K562 (cell line): ENCODE measurements at regions not wholly inside any gene's neighbourhood (a gene's known extent, or its start where the extent isn't known, plus 50 kb on each side); places are given as distances from the start of the nearest gene placed in this dataset.

ENCODE experiments used
- ATAC-seq: fragments of 200-7000 bp; cut with Tn5 transposase; 3 replicates; pipeline ENCODE4 v1.9.1; 2020; ENCODE audit warnings: moderate library complexity
- BruUV-seq: library from RNA; stranded (reverse); fragments of 400-500 nt; replicated peaks from 2 replicates; lab custom pipeline; 2021; lab: Mats Ljungman, UMichigan
- CTCF ChIA-PET: fragments of 300-600 bp; formaldehyde crosslinking; extraction: SDS; loops from one replicate; lab custom pipeline; 2021; ENCODE audit warnings: low intra/inter-chr PET ratio; lab: Yijun Ruan, JAX
- POLR2A ChIA-PET: fragments of 300-600, 350-650 bp; sonication (Branson Sonifier 250); formaldehyde crosslinking; extraction: SDS; loops from one replicate; lab custom pipeline; 2021; ENCODE audit warnings: antibody characterized with exemption, inconsistent platforms; lab: Yijun Ruan, JAX
- DNase-seq, 4 experiments: peaks; one replicate each; pipeline versions ENCODE4 v3.0.0 to v3.0.0-alpha.2; 2011 to 2018; ENCODE audit warnings: low spot score in 3 of 4, mixed read lengths in 3 of 4; ENCODE audit errors: extremely low read depth in 1 of 4
- FAIRE-seq: peaks from 2 replicates; lab custom pipeline; 2011; peaks lifted over from hg19 to GRCh38; lab: Jason Lieb, UNC
- H2AFZ ChIP-seq: 2 replicates; pipeline ENCODE4 v1.6.0; 2011; ENCODE audit warnings: low read depth, low read length, control low read depth, inconsistent platforms
- H3K27ac ChIP-seq: fragments of 200-600 bp; 3 replicates; pipeline ENCODE4 v1.8.0; 2011; ENCODE audit warnings: low read depth, mild to moderate bottlenecking, control low read depth, inconsistent platforms, low read length, moderate library complexity, mixed read lengths; ENCODE audit errors: extremely low read depth
- H3K27me3 ChIP-seq, 2 experiments: fragments of 300-600 bp in 1 of 2; 2 replicates in 1 of 2; 3 replicates in 1 of 2; pipeline versions ENCODE4 v1.6.0 to v1.8.0; 2011; ENCODE audit warnings: inconsistent platforms in 2 of 2, low read length in 2 of 2, mild to moderate bottlenecking in 1 of 2, mixed read lengths in 1 of 2, moderate library complexity in 1 of 2; ENCODE audit not compliant: control insufficient read depth in 2 of 2, insufficient read depth in 2 of 2
- H3K36me3 ChIP-seq: fragments of 300-600 bp; 3 replicates; pipeline ENCODE4 v1.8.0; 2011; ENCODE audit warnings: mild to moderate bottlenecking, low read length, inconsistent platforms; ENCODE audit not compliant: control insufficient read depth, insufficient read depth
- H3K4me1 ChIP-seq, 2 experiments: fragments of 200-600 bp in 1 of 2; replicated peaks in 1 of 2; 2 replicates in 1 of 2; 3 replicates in 1 of 2; pipeline versions ENCODE4 v1.5.1 to v1.8.0; 2011; ENCODE audit warnings: inconsistent platforms in 2 of 2, low read length in 2 of 2, mild to moderate bottlenecking in 1 of 2, mixed read lengths in 1 of 2, moderate library complexity in 1 of 2; ENCODE audit not compliant: control insufficient read depth in 2 of 2, insufficient read depth in 2 of 2
- H3K4me2 ChIP-seq: 2 replicates; pipeline ENCODE4 v1.6.1; 2011; ENCODE audit warnings: low read length, control low read depth, inconsistent platforms, mixed read lengths; ENCODE audit not compliant: insufficient read depth
- H3K4me3 ChIP-seq: fragments of 200-600 bp; sonication (generic), shearing (Covaris generic); 2 replicates; pipeline ENCODE4 v1.5.1; 2016; ENCODE audit warnings: control low read depth, inconsistent platforms
- H3K79me2 ChIP-seq: fragments of 200-600 bp; 3 replicates; pipeline ENCODE4 v1.8.0; 2011; ENCODE audit warnings: low read length, inconsistent platforms; ENCODE audit not compliant: control insufficient read depth, insufficient read depth
- H3K9ac ChIP-seq, 2 experiments: 2 replicates each; pipeline versions ENCODE4 v1.6.0 to v1.6.1; 2011; ENCODE audit warnings: low read depth in 2 of 2, low read length in 2 of 2, control low read depth in 1 of 2, inconsistent platforms in 1 of 2, mild to moderate bottlenecking in 1 of 2, mixed read lengths in 1 of 2; ENCODE audit not compliant: insufficient read depth in 1 of 2
- H3K9me1 ChIP-seq: one replicate; pipeline ENCODE4 v1.6.0; 2011; ENCODE audit warnings: inconsistent platforms, mild to moderate bottlenecking, low read length, moderate library complexity; ENCODE audit not compliant: control insufficient read depth, insufficient read depth
- H3K9me3 ChIP-seq: replicated peaks from 2 replicates; pipeline ENCODE4 v1.5.1; 2011; ENCODE audit warnings: low read depth, low read length, inconsistent platforms; ENCODE audit not compliant: control insufficient read depth, insufficient read depth
- H4K20me1 ChIP-seq: replicated peaks from 2 replicates; pipeline ENCODE4 v1.6.1; 2011; ENCODE audit warnings: low read length, inconsistent platforms, mixed read lengths; ENCODE audit not compliant: control insufficient read depth, insufficient read depth
- BDP1 ChIP-seq: IDR thresholded peaks from 3 replicates; pipeline ENCODE4 v1.6.1; 2011; ENCODE audit not compliant: insufficient read length, insufficient read depth
- COPS2 ChIP-seq: fragments of 450-650 bp; conservative IDR thresholded peaks from 2 replicates; pipeline ENCODE4 v1.6.1; 2016; ENCODE audit warnings: mild to moderate bottlenecking, moderate library complexity
- LEF1 ChIP-seq: fragments of 450-650 bp; IDR thresholded peaks from 2 replicates; pipeline ENCODE4 v1.6.1; 2016; ENCODE audit warnings: mild to moderate bottlenecking
- MAZ ChIP-seq, 2 experiments: fragments of 450-650 bp in 1 of 2; sonication (generic) in 1 of 2; formaldehyde crosslinking; IDR thresholded peaks in 1 of 2; conservative IDR thresholded peaks in 1 of 2; 2 replicates each; pipeline versions ENCODE4 v1.4.0 to v1.5.0; 2020; ENCODE audit warnings: mild to moderate bottlenecking in 1 of 2, missing genetic modification reagents in 1 of 2
- PHB ChIP-seq: fragments of 250-450 bp; sonication (Bioruptor Pico); IDR thresholded peaks from 2 replicates; pipeline ENCODE4 v1.5.0; 2021
- PHB2 ChIP-seq: fragments of 450-650 bp; IDR thresholded peaks from 2 replicates; pipeline ENCODE4 v1.6.1; 2017; ENCODE audit warnings: low read depth
- PTTG1 ChIP-seq: fragments of 450-650 bp; IDR thresholded peaks from 2 replicates; pipeline ENCODE4 v1.6.1; 2016; ENCODE audit warnings: low read depth, mild to moderate bottlenecking, missing genetic modification characterization, missing compliant biosample characterization
- PURB ChIP-seq: sonication (generic); formaldehyde crosslinking; IDR thresholded peaks from 2 replicates; pipeline ENCODE4 v1.9.0; 2021; ENCODE audit warnings: low read depth, mild to moderate bottlenecking, missing genetic modification reagents
- WHSC1 ChIP-seq: IDR thresholded peaks from one replicate; pipeline ENCODE4 v1.6.1; 2012; ENCODE audit warnings: low read length, control low read depth, inconsistent platforms
- WGBS: fragments of 100-300 bp; shearing (Covaris generic); methylation state at CpG from one replicate; pipeline ENCODE4 v1.1.6; 2016; ENCODE audit warnings: low coverage, mixed read lengths; ENCODE audit not compliant: insufficient coverage; ENCODE audit errors: missing lambda C conversion rate; 5-methylcytosine and 5-hydroxymethylcytosine counted together
- in situ Hi-C: fragments of 300-500 bp; cut with MboI; formaldehyde crosslinking; loops from 4 replicates; pipeline ENCODE4 v1.15.0; 2018; ENCODE audit warnings: inconsistent platforms, mixed read lengths
- intact Hi-C: fragments of 100-400 bp; cut with micrococcal nuclease; formaldehyde crosslinking; loops from 2 replicates; pipeline ENCODE4 v1.14.2; 2022
- TF ChIP-seq, protein P1 (sequence below), 2 experiments: fragments of 450-650 bp in 1 of 2; sonication (generic) in 1 of 2; formaldehyde crosslinking in 1 of 2; IDR thresholded peaks in 1 of 2; conservative IDR thresholded peaks in 1 of 2; 2 replicates each; pipeline versions ENCODE4 v1.6.1 to v1.8.1; 2016 to 2023; ENCODE audit warnings: mild to moderate bottlenecking in 2 of 2, moderate library complexity in 2 of 2, inconsistent platforms in 1 of 2, missing genetic modification reagents in 1 of 2
- TF ChIP-seq, protein P2 (sequence below): fragments of 250-450 bp; sonication (Bioruptor Pico); IDR thresholded peaks from 2 replicates; pipeline ENCODE4 v1.4.0; 2020; ENCODE audit warnings: mild to moderate bottlenecking, moderate library complexity
- TF ChIP-seq, protein P3 (sequence below): sonication (generic); formaldehyde crosslinking; IDR thresholded peaks from 2 replicates; pipeline ENCODE4 v1.8.0; 2022; ENCODE audit warnings: mild to moderate bottlenecking, missing genetic modification reagents

DNA sequence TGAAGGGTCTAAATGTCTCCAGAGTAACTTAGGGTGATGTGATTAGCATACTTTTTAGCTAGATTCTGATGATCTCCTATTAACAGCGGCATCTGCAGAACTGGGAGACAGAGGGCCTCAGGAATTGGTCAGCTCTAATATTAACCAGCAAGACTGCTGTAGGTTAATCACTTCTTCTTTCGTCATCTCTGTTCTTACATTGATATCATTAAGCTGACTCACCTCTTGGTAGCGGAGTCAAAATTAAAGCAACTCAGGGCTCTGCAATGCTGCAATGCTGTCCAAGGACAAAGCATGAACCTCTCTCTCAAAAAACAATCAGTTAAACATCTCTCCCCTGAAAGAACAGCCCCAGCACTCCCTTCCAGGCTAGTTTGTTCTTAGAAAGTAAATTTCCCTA, 57.5 kb upstream of the TRA2B start:
- H3K9ac ChIP-seq: no peak overlapping the region
- BruUV-seq: no TSS peak
- 4% methylated on average over 3 of the region's 3 CpGs for WGBS
- ChIA-PET POLR2A (interaction anchor here (0.5 kb wide), 1 partner anchor 279 kb away, joined by 3 read pairs; no protein-coding TSS in a partner anchor), CTCF (no interaction called here)
- no peak overlapping the region for H3K4me3 ChIP-seq
- FAIRE-seq: no peak
- DNase-seq: no peak
- no peak overlapping the region for H3K27ac ChIP-seq
- no peak for ATAC-seq
- H3K9me3 ChIP-seq: no peaks in the 10 kb centered on the region
- H3K4me2 ChIP-seq: no peak overlapping the region
- no peaks in the 10 kb centered on the region for H3K79me2 ChIP-seq
- H3K36me3 ChIP-seq: no peaks in the 10 kb centered on the region
- no peaks in the 10 kb centered on the region for H3K9me1 ChIP-seq
- H4K20me1 ChIP-seq: no peaks in the 10 kb centered on the region
- no peak overlapping the region for H2AFZ ChIP-seq
- in situ Hi-C loops: no loop called here
- H3K4me1 ChIP-seq: no peaks in the 10 kb centered on the region
- H3K27me3 ChIP-seq: peaks cover 17 to 23% of the 10 kb centered on the region in 2 experiments
- intact Hi-C loops: no loop called here
- TF ChIP-seq PHB2 (no peak), MAZ (CRISPR knock-in tag; conservative IDR thresholded peaks at IDR 0.05 in 1 of 2, IDR thresholded peaks at IDR 0.05 in 1 of 2) (no peak), WHSC1 (no peak), COPS2 (no peak), BDP1 (no peak), PHB (CRISPR knock-in tag) (no peak), PTTG1 (tag) (no peak), LEF1 (no peak), PURB (CRISPR knock-in tag) (no peak)
- TF ChIP-seq, protein P1, sequence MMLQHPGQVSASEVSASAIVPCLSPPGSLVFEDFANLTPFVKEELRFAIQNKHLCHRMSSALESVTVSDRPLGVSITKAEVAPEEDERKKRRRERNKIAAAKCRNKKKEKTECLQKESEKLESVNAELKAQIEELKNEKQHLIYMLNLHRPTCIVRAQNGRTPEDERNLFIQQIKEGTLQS (IDR thresholded peaks at IDR 0.05): no peak
- TF ChIP-seq, protein P1 (CRISPR knock-in tag; conservative IDR thresholded peaks at IDR 0.05): no peak
- TF ChIP-seq, protein P2, sequence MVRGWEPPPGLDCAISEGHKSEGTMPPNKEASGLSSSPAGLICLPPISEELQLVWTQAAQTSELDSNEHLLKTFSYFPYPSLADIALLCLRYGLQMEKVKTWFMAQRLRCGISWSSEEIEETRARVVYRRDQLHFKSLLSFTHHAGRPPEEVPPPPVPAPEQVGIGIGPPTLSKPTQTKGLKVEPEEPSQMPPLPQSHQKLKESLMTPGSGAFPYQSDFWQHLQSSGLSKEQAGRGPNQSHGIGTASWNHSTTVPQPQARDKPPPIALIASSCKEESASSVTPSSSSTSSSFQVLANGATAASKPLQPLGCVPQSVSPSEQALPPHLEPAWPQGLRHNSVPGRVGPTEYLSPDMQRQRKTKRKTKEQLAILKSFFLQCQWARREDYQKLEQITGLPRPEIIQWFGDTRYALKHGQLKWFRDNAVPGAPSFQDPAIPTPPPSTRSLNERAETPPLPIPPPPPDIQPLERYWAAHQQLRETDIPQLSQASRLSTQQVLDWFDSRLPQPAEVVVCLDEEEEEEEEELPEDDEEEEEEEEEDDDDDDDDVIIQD (CRISPR knock-in tag): no peak
- TF ChIP-seq, protein P3, sequence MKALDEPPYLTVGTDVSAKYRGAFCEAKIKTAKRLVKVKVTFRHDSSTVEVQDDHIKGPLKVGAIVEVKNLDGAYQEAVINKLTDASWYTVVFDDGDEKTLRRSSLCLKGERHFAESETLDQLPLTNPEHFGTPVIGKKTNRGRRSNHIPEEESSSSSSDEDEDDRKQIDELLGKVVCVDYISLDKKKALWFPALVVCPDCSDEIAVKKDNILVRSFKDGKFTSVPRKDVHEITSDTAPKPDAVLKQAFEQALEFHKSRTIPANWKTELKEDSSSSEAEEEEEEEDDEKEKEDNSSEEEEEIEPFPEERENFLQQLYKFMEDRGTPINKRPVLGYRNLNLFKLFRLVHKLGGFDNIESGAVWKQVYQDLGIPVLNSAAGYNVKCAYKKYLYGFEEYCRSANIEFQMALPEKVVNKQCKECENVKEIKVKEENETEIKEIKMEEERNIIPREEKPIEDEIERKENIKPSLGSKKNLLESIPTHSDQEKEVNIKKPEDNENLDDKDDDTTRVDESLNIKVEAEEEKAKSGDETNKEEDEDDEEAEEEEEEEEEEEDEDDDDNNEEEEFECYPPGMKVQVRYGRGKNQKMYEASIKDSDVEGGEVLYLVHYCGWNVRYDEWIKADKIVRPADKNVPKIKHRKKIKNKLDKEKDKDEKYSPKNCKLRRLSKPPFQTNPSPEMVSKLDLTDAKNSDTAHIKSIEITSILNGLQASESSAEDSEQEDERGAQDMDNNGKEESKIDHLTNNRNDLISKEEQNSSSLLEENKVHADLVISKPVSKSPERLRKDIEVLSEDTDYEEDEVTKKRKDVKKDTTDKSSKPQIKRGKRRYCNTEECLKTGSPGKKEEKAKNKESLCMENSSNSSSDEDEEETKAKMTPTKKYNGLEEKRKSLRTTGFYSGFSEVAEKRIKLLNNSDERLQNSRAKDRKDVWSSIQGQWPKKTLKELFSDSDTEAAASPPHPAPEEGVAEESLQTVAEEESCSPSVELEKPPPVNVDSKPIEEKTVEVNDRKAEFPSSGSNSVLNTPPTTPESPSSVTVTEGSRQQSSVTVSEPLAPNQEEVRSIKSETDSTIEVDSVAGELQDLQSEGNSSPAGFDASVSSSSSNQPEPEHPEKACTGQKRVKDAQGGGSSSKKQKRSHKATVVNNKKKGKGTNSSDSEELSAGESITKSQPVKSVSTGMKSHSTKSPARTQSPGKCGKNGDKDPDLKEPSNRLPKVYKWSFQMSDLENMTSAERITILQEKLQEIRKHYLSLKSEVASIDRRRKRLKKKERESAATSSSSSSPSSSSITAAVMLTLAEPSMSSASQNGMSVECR (CRISPR knock-in tag): no peak
